ENCODE measurements at regions not wholly inside any gene's neighbourhood (a gene's known extent, or its start where the extent isn't known, plus 50 kb on each side); places are given as distances from the start of the nearest gene placed in this dataset.

DNA sequence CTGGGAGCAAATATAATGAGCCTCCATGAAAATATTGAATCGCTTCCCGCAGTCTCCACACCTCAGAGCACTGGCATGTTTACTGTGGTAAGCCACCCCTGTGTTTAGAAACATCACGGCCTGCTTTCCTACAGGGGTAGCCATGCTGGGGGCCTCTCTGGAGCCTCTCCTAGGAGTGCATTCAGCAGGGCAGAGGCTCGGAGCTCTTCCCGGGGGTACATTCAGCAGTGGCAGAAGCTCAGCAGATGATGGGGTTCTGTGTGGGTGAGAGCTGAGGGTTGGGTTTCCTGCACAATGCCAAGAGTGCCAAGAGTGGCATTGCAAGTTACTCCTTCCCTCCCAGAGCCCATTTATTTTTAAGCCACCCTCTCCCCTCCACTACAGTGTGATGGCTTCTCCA is 386.6 kb downstream of the SEC14L1 start:
- H3K27ac ChIP-seq = no peak overlapping the region
- no peak overlapping the region for H3K4me3 ChIP-seq
- no peak for DNase-seq
- intact Hi-C loops (cut with DNase I) = no loop called here
- H3K4me1 ChIP-seq (ENCODE audit: insufficient read depth) = no peaks in the 10 kb centered on the region
- H3K27me3 ChIP-seq = no peaks in the 10 kb centered on the region
- WGBS, 3 donors = 83 to 90% (median 84%) methylated on average over 5 of the region's 5 CpGs
- H3K36me3 ChIP-seq = no peaks in the 10 kb centered on the region
- TF ChIP-seq POLR2A (IDR thresholded peaks at IDR 0.05) (no peak), EP300 (IDR thresholded peaks at IDR 0.05) (no peak)
- TF ChIP-seq, protein P1, sequence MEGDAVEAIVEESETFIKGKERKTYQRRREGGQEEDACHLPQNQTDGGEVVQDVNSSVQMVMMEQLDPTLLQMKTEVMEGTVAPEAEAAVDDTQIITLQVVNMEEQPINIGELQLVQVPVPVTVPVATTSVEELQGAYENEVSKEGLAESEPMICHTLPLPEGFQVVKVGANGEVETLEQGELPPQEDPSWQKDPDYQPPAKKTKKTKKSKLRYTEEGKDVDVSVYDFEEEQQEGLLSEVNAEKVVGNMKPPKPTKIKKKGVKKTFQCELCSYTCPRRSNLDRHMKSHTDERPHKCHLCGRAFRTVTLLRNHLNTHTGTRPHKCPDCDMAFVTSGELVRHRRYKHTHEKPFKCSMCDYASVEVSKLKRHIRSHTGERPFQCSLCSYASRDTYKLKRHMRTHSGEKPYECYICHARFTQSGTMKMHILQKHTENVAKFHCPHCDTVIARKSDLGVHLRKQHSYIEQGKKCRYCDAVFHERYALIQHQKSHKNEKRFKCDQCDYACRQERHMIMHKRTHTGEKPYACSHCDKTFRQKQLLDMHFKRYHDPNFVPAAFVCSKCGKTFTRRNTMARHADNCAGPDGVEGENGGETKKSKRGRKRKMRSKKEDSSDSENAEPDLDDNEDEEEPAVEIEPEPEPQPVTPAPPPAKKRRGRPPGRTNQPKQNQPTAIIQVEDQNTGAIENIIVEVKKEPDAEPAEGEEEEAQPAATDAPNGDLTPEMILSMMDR (IDR thresholded peaks at IDR 0.05) = no peak
- no peaks in the 10 kb centered on the region for H3K9me3 ChIP-seq

DNA sequence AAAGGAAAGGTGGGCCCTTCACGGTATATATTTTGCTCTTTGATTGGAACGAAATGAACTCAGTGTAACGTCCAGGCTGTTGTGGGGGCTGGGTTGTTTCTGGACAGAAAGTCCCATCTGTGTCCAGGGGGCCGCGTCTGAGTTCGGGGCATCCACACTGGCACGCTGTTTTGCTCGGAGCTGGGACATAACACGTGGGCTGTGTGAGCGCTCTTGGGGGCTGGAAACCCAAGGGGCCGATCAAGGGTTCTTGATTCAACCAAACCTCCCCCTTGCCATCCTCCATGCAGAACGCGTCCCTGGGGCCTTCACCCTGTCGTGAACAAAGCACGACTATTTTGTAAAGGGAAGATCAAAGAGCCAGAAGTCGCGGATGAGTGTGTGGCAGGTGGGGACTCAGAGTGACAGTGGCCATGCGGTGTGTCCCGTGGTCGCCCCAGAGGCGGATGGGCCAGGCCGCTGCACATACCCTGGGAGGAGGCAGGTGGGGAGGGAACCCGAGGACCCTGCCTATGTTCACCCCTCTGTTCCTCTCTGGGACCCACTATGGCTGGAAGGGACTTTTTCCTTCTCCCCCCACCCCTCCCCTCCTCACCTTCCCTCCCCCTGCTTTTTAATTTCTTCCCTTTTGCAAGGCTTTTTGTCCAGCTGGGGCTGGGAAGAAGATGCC is 387.2 kb downstream of the SEC14L1 start:
- no peaks in the 10 kb centered on the region for H3K4me1 ChIP-seq (ENCODE audit: insufficient read depth)
- H3K36me3 ChIP-seq = no peaks in the 10 kb centered on the region
- no peak overlapping the region for H3K4me3 ChIP-seq
- WGBS, 3 donors = 45 to 58% (median 57%) methylated on average over 23 of the region's 23 CpGs
- no peak for DNase-seq
- TF ChIP-seq EP300 (IDR thresholded peaks at IDR 0.05) (no peak), POLR2A (IDR thresholded peaks at IDR 0.05) (no peak)
- TF ChIP-seq, protein P1 (IDR thresholded peaks at IDR 0.05) = no peak
- no peak overlapping the region for H3K27ac ChIP-seq
- H3K27me3 ChIP-seq = no peaks in the 10 kb centered on the region
- intact Hi-C loops (cut with DNase I) = no loop called here
- H3K9me3 ChIP-seq = no peaks in the 10 kb centered on the region

DNA sequence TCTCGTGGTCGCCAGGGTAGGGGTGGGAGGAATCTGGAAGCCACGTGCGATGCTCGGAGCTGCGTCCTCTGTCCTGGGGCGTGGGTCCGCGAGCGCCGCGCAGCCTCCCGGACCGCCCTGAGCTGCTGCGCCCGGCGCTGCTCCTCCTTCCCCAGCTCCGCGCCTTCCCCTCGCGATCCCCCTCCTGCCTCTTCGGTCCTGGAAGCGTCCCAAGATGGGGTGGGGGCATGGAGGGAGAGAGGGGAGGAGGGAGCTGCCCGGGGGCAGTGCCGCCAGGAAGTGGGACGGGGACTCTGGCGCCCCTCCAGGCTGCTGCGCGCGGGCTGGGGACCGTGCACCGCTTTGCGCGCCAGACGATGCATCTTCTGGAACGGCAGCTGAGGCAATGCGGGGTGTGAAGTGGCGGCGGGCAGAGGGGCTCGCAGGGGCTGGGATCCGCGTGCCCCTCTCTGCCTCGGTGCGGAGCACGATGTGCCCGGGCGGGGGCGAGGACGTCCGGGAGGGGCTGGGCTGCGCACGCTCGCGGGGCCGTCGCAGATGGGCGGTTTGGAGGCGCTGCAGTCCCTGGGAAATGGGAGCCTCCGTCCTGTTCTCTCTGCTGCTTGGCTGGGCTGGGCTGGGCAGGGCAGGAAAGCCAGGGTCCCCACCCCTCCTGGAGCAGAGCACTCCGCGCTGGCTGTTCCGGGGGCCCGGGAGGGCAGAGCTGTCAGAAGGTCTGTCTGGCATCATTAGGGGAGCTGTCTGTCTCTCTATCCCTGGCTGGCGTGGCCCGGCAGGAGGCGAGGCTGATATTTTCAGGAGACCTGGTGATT is 388.0 kb downstream of the SEC14L1 start:
- no peaks in the 10 kb centered on the region for H3K4me1 ChIP-seq (ENCODE audit: insufficient read depth)
- no peaks in the 10 kb centered on the region for H3K27me3 ChIP-seq
- H3K27ac ChIP-seq = no peak overlapping the region
- intact Hi-C loops (cut with DNase I) = no loop called here
- no peak for DNase-seq
- TF ChIP-seq EP300 (IDR thresholded peaks at IDR 0.05) (no peak), POLR2A (IDR thresholded peaks at IDR 0.05) (no peak)
- TF ChIP-seq, protein P1 (IDR thresholded peaks at IDR 0.05) = no peak
- no peak overlapping the region for H3K4me3 ChIP-seq
- no peaks in the 10 kb centered on the region for H3K9me3 ChIP-seq
- no peaks in the 10 kb centered on the region for H3K36me3 ChIP-seq
- WGBS, 3 donors = 2 to 4% (median 3%) methylated on average over 43 to 66 of the region's 66 CpGs

DNA sequence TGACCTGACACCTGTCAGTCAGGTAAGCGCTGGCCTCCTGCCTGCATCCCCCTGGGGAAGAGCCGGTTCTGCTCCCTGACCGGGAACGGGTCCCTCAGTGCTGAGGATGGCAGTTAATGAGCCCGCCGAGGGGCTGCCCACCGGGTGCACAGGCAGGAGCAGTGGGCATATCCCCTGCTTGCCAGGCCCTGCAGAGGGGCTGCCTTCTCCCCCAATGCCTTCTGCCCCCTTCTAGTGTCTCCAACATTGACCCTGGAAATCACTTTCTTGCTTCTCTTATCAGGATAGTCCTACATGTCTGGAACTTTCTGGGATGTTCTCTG is 388.5 kb downstream of the SEC14L1 start:
- WGBS, 3 donors = 36 to 42% (median 38%) methylated on average over 7 of the region's 7 CpGs
- H3K36me3 ChIP-seq = no peaks in the 10 kb centered on the region
- intact Hi-C loops (cut with DNase I) = no loop called here
- H3K9me3 ChIP-seq = no peaks in the 10 kb centered on the region
- TF ChIP-seq POLR2A (IDR thresholded peaks at IDR 0.05) (no peak), EP300 (IDR thresholded peaks at IDR 0.05) (no peak)
- TF ChIP-seq, protein P1 (IDR thresholded peaks at IDR 0.05) = no peak
- no peaks in the 10 kb centered on the region for H3K4me1 ChIP-seq (ENCODE audit: insufficient read depth)
- no peak overlapping the region for H3K27ac ChIP-seq
- no peak overlapping the region for H3K4me3 ChIP-seq
- DNase-seq = no peak
- H3K27me3 ChIP-seq = no peaks in the 10 kb centered on the region
